Gastroesophageal sphincter (tissue), 4 donors: ENCODE measurements at regions not wholly inside any gene's neighbourhood (a gene's known extent, or its start where the extent isn't known, plus 50 kb on each side); places are given as distances from the start of the nearest gene placed in this dataset.

Experiments used
- ATAC-seq: fragments of 150-250 bp; one replicate; pipeline ENCODE4 v1.9.1; 2016; ENCODE audit warnings: mild to moderate bottlenecking, moderate library complexity
- H3K27ac ChIP-seq, 4 donors: fragments of 200-600 bp; sonication (generic) in 3 of 4; 1 replicate in 3 of 4; 2 replicates in 1 of 4; pipeline ENCODE4 v1.5.1; 2016 to 2019
- H3K27me3 ChIP-seq: fragments of 200-600 bp; sonication (generic); one replicate; pipeline ENCODE4 v1.5.1; 2019
- H3K36me3 ChIP-seq, 2 donors: fragments of 200-600 bp; sonication (generic); one replicate each; pipeline ENCODE4 v1.5.1; 2019; ENCODE audit warnings: control low read depth in 1 of 2
- H3K4me1 ChIP-seq, 3 donors: fragments of 200-600 bp; sonication (generic); 1 replicate in 2 of 3; 2 replicates in 1 of 3; pipeline ENCODE4 v1.5.1; 2016 to 2019; ENCODE audit warnings: control low read depth in 2 of 3
- H3K4me3 ChIP-seq, 2 donors: fragments of 200-600 bp; sonication (generic); one replicate each; pipeline ENCODE4 v1.5.1; 2019; ENCODE audit warnings: mild to moderate bottlenecking in 1 of 2, moderate library complexity in 1 of 2
- H3K9me3 ChIP-seq, 3 donors: fragments of 200-600 bp; sonication (generic); one replicate each; pipeline ENCODE4 v1.5.1; 2017 to 2019; ENCODE audit warnings: control low read depth in 2 of 3
- CTCF ChIP-seq, 4 experiments: fragments of 200-600 bp in 2 of 4; fragments of 450-650 bp in 2 of 4; sonication (generic) in 1 of 4; IDR thresholded peaks; one replicate each; pipeline ENCODE4 v1.5.1; 2017 to 2019; ENCODE audit warnings: antibody characterized with exemption in 4 of 4, mild to moderate bottlenecking in 2 of 4, moderate library complexity in 2 of 4
- EP300 ChIP-seq: sonication (generic); formaldehyde crosslinking; IDR thresholded peaks from one replicate; pipeline ENCODE4 v1.6.1; 2017; ENCODE audit warnings: antibody characterized with exemption, mild to moderate bottlenecking
- POLR2A ChIP-seq, 2 donors: fragments of 450-650 bp; IDR thresholded peaks; one replicate each; pipeline ENCODE4 v1.6.1; 2017; ENCODE audit warnings: antibody characterized with exemption in 2 of 2, mild to moderate bottlenecking in 2 of 2, moderate library complexity in 1 of 2
- POLR2AphosphoS5 ChIP-seq: sonication (generic); formaldehyde crosslinking; IDR thresholded peaks from one replicate; pipeline ENCODE4 v1.6.1; 2017; ENCODE audit warnings: antibody characterized with exemption
- WGBS, 2 donors: methylation state at CpG; one replicate each; pipeline ENCODE4 v1.1.5; 2018; ENCODE audit warnings: low coverage in 1 of 2; 5-methylcytosine and 5-hydroxymethylcytosine counted together

GRCh38 chr2:107323946-107324565 is 438.1 kb upstream of the ST6GAL2 start:
- H3K4me3 ChIP-seq: no peak overlapping the region
- H3K27ac ChIP-seq: no peak overlapping the region
- H3K9me3 ChIP-seq: peaks cover 0 to 12% (median 0%) of the 10 kb centered on the region in 3 donors
- no peak for ATAC-seq
- H3K4me1 ChIP-seq: no peaks in the 10 kb centered on the region
- 49 to 59% methylated on average over 7 to 8 of the region's 8 CpGs for WGBS, 2 donors
- H3K27me3 ChIP-seq: no peaks in the 10 kb centered on the region
- TF ChIP-seq POLR2AphosphoS5: no peak
- TF ChIP-seq POLR2A (IDR thresholded peaks at IDR 0.05): no peak
- no peak for TF ChIP-seq EP300
- no peak for TF ChIP-seq CTCF (IDR thresholded peaks at IDR 0.05)
- H3K36me3 ChIP-seq: no peaks in the 10 kb centered on the region

DNA sequence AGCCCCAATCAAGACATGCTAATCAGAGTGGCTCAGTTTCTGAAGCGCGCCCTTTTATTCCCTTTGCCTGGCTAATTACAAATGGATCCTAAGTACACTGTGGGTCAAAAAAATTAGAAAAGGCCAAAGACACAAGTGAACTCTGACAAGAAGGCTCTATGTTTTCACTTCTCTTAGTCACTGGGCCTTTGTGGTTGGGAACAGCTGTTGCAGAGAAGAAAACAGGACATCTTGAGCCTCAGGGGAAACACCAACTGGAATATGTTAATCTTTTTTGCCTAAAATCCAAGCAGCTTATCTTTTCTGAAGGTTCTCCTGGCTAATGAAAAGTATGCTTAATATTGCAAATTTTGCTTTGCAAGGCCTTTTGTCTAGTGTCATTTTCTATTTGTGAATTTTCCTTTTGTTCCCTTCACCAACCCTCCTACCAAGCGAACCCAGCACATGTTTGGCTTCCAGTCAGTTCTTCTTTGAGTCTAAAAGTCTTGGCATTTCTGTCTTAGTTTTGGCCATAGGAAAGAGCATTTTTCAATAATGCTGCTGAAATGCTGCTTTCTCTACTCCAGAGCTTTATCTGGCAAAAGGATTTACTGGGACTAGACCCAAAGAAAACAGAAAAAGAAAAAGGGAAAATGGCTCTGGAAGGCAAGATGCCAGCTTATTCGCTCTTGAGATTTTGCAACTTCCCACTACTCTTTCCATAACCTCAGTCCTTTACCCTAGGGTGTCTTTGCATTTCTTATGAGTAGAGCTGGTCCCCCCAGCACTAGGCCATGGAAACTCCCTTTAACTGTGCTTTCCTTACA is 440.2 kb upstream of the ST6GAL2 start:
- TF ChIP-seq POLR2AphosphoS5 (no peak), EP300 (no peak), CTCF (IDR thresholded peaks at IDR 0.05) (no peak), POLR2A (IDR thresholded peaks at IDR 0.05) (no peak)
- Histone ChIP-seq H3K4me1 (no peaks in the 10 kb centered on the region), H3K4me3 (no peak overlapping the region), H3K27ac (peak overlapping the region in 3 of 4 donors; percentile 26 to 68 (median 49)), H3K27me3 (no peaks in the 10 kb centered on the region), H3K36me3 (no peaks in the 10 kb centered on the region), H3K9me3 (peaks cover 0 to 12% (median 0%) of the 10 kb centered on the region in 3 donors)
- 41 to 65% methylated on average over 3 to 4 of the region's 4 CpGs for WGBS, 2 donors
- ATAC-seq: peak; percentile 63

GRCh38 chr2:107334306-107334705 is 448.3 kb upstream of the ST6GAL2 start:
- Histone ChIP-seq H3K4me3 (no peak overlapping the region), H3K9me3 (no peaks in the 10 kb centered on the region), H3K4me1 (peaks cover 0 to 7% (median 0%) of the 10 kb centered on the region in 3 donors), H3K27ac (no peak overlapping the region), H3K36me3 (no peaks in the 10 kb centered on the region), H3K27me3 (no peaks in the 10 kb centered on the region)
- no peak for ATAC-seq
- 34 to 42% methylated on average over 2 of the region's 2 CpGs for WGBS, 2 donors
- TF ChIP-seq POLR2A (IDR thresholded peaks at IDR 0.05): no peak
- TF ChIP-seq EP300: no peak
- TF ChIP-seq POLR2AphosphoS5: no peak
- no peak for TF ChIP-seq CTCF (IDR thresholded peaks at IDR 0.05)

DNA sequence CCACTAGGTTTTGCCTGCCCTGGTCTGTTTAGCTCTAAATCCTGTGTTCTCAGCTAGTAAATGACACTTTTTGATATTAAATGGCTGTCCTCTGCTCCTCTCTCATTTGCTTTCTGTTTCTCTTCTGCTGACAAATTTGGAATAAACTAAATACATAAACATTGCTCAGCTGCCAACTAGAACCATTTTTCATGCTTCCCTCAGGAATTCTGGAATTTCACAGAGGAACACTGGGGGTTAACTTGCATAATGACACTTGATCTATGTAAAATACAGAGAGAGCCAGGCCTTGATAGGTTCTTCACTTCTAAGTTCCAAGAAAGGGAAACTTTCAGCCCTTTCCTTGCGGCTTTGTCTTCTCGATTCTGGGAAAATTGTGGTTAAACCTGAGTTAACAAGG is 450.6 kb upstream of the ST6GAL2 start:
- Histone ChIP-seq H3K27me3 (no peaks in the 10 kb centered on the region), H3K9me3 (no peaks in the 10 kb centered on the region), H3K36me3 (no peaks in the 10 kb centered on the region), H3K4me1 (peaks cover 0 to 7% (median 0%) of the 10 kb centered on the region in 3 donors), H3K27ac (peak overlapping the region in 2 of 4 donors; percentile 32 to 46), H3K4me3 (no peak overlapping the region)
- no peak for ATAC-seq
- 57% methylated on average over 2 of the region's 2 CpGs for WGBS, 2 donors
- TF ChIP-seq EP300: no peak
- TF ChIP-seq POLR2AphosphoS5: peak; percentile 9

DNA sequence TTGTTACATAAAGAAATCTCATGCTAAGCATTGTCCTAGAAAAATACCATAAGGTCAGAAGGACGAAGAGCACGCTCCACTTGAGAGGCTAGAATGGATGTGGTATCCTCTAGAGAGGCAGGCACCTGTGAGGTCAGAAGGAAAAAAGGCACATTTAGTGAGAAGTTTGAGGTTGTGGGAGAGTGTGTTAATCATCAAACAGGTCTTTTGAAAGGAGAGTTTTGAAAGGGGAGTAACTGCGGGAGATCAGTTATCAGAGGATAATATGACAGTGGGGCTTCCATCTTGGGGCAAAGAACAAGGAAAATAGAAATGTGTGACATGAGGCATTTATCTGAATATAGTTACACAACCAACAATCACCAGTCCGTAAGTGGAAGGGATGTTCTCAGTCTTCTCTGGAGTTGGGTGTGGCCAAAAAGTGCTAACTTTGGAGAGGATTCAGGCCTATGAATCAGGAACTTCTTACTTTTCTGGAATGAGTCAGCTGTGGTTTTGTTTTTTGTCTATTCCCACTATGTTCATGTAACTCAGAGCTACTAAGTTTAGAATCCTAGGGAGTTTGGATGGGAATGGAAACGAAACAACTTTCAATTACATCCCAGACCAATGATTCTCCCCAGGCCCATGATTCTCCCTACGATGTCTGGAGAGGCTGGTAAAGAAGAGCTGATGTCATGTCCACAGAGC is 451.4 kb upstream of the ST6GAL2 start:
- Histone ChIP-seq H3K27ac (peak overlapping the region in 2 of 4 donors; percentile 32 to 46), H3K27me3 (no peaks in the 10 kb centered on the region), H3K36me3 (no peaks in the 10 kb centered on the region), H3K4me3 (no peak overlapping the region), H3K9me3 (peaks cover 0 to 2% (median 0%) of the 10 kb centered on the region in 3 donors), H3K4me1 (peaks cover 0 to 7% (median 0%) of the 10 kb centered on the region in 3 donors)
- peak; percentile 81 for ATAC-seq
- 50 to 55% methylated on average over 5 to 6 of the region's 6 CpGs for WGBS, 2 donors
- TF ChIP-seq CTCF (IDR thresholded peaks at IDR 0.05): no peak
- TF ChIP-seq EP300: no peak
